GM13976 (cell line): ENCODE measurements at regions not wholly inside any gene's neighbourhood (a gene's known extent, or its start where the extent isn't known, plus 50 kb on each side); places are given as distances from the start of the nearest gene placed in this dataset.

Source experiments
- DNase-seq: peaks from one replicate; pipeline ENCODE4 v3.0.0; 2012; ENCODE audit warnings: low spot score
- CTCF ChIP-seq: IDR thresholded peaks from 2 replicates; pipeline ENCODE4 v1.5.1; 2012; ENCODE audit warnings: borderline replicate concordance, mild to moderate bottlenecking; ENCODE audit not compliant: insufficient read depth; ENCODE audit errors: extremely low read depth, missing control alignments, control extremely low read depth
- in situ Hi-C: fragments of 300-500 bp; cut with MboI; formaldehyde crosslinking; loops from one replicate; pipeline ENCODE4 v1.12.0; 2022; ENCODE audit warnings: low sequenced_read_pairs, mixed read lengths, inconsistent platforms; ENCODE audit not compliant: unreplicated experiment

GRCh38 chr10:90381468-90381867 is 476.4 kb downstream of the HTR7 start:
- in situ Hi-C loops: no loop called here
- no peak for TF ChIP-seq CTCF
- DNase-seq: no peak

GRCh38 chr10:90389876-90390275 is 468.0 kb downstream of the HTR7 start:
- no peak for DNase-seq
- in situ Hi-C loops: no loop called here
- no peak for TF ChIP-seq CTCF

- DNase-seq: no peak
- TF ChIP-seq CTCF: no peak
- in situ Hi-C loops: no loop called here
Measured at GRCh38 chr10:90394311-90394710, 463.5 kb downstream of the HTR7 start.

GRCh38 chr10:90396721-90397120 is 461.1 kb downstream of the HTR7 start:
- in situ Hi-C loops: no loop called here

GRCh38 chr10:90398566-90398965 is 459.3 kb downstream of the HTR7 start:
- no peak for DNase-seq
- no peak for TF ChIP-seq CTCF

More at GRCh38 chr10:90396721-90397120, 461.1 kb downstream of the HTR7 start:
- no peak for TF ChIP-seq CTCF
- no peak for DNase-seq

GRCh38 chr10:90399782-90400181 is 458.1 kb downstream of the HTR7 start:
- in situ Hi-C loops: no loop called here
- no peak for TF ChIP-seq CTCF
- no peak for DNase-seq

More at GRCh38 chr10:90398566-90398965, 459.3 kb downstream of the HTR7 start:
- in situ Hi-C loops: no loop called here
